HEK293T (cell line): ENCODE measurements at regions not wholly inside any gene's neighbourhood (a gene's known extent, or its start where the extent isn't known, plus 50 kb on each side); places are given as distances from the start of the nearest gene placed in this dataset.

Experiments
- BHLHE40 ChIP-seq: fragments of 450-650 bp; IDR thresholded peaks from 2 replicates; pipeline ENCODE4 v1.6.1; 2016; ENCODE audit warnings: mild to moderate bottlenecking, moderate library complexity, borderline replicate concordance
- SUZ12 ChIP-seq: fragments of 450-650 bp; IDR thresholded peaks from 2 replicates; pipeline ENCODE4 v1.6.1; 2016; ENCODE audit warnings: mild to moderate bottlenecking

- no peak for TF ChIP-seq SUZ12
- no peak for TF ChIP-seq BHLHE40
Observed at GRCh38 chr7:41323806-41324205, 379.1 kb downstream of the INHBA start.
